GM21367 (cell line): ENCODE measurements at regions not wholly inside any gene's neighbourhood (a gene's known extent, or its start where the extent isn't known, plus 50 kb on each side); places are given as distances from the start of the nearest gene placed in this dataset.
A peak's percentile ranks its signal among the peaks of the same experiment; 100 is the strongest.
"Not testable (repeated sequence)": the region's sequence is repeated elsewhere in the genome, so short reads cannot be mapped to it uniquely, and the experiment has no call there.

Source experiments
- ATAC-seq: cut with Tn5 transposase; IDR thresholded peaks from one replicate; pipeline ENCODE4 v1.9.1; 2021; ENCODE audit not compliant: unreplicated experiment

DNA sequence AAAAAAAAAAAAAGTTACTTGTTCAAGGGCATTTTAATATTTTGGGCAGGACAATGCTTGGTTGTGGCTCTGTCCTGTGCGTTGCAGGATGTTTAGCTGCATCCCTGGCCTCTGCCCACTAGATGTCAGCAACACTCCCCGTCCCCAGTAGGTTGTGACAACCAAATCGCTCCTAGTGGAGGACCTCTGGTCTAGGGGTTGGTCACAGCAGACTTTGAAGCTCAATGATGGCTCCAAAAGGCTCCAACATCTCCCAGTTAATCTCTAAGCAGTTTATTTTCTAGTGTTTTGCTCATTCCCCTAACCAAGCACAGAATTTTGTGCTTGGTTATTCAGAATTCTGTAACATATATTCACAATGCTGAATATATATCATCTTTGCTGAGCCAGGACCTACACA, 67.0 kb downstream of the CHRNA1 start:
- ATAC-seq = peak; percentile 93

DNA sequence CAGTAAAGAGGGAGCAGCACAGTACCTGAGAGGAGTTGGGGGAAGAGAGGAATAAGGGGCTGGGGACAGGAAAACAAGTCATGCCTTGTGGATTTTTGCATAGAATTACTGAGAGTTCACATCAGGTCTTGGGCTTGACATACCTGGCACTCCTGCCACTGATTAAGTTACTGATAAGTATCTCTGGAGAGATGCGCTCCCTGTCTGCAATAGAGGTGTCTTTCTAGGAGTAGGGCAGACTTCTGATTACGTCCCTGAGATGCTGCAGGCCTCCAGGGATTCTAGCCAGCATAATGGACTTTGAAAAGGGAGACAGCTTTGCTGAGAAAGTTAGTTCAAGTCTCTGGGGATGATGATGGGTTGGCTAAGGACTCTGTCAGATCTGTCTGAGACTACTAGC, 69.4 kb downstream of the CHRNA1 start:
- ATAC-seq = no peak

GRCh38 chr2:174694196-174694878, 69.9 kb downstream of the CHRNA1 start:
- no peak for ATAC-seq

GRCh38 chr2:174693344-174693743, 70.9 kb downstream of the CHRNA1 start:
- ATAC-seq = no peak

- ATAC-seq = no peak
These were observed 71.9 kb downstream of the CHRNA1 start for GRCh38 chr2:174692256-174692919.

- no peak for ATAC-seq
These were observed 73.0 kb downstream of the CHRNA1 start for GRCh38 chr2:174691201-174691779.

DNA sequence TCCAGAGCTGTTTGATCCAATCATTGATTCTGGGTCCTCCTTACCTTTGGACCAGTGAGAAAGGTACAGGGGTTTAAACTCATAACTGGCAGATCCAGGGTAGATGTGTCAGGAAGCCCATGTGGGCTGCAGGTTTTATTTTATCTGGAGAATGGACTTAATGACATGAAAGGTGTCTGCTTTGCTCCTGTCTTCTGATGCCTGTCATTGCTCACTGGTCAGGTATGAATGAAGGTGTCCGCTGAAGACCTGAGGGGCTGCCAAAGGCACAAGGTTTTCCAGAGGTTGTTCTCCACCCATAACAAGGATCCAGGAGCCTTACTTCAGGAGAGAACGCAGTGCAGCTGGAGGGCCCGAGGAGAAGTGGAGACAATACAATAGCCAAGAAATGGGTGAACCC, 74.2 kb downstream of the CHRNA1 start:
- ATAC-seq = no peak

DNA sequence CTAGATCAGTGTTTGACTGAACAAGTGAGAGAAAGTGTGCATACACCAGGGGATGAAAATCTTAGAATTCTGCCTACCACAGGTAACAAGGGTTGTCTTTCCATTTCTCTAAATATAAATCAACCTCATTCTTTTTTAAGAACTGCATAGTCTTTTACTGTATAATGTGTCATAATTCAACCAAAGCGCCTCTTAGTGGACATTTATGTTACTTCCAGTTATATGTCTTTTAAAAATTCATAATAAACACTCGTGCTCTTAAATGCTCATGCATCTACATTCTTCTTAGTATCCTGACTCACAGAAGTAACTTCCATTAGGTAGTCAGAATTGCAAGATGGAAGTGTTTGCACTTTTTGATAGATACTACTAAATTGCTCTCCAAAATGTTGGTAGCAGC, 76.2 kb downstream of the CHRNA1 start:
- peak; percentile 49 for ATAC-seq

DNA sequence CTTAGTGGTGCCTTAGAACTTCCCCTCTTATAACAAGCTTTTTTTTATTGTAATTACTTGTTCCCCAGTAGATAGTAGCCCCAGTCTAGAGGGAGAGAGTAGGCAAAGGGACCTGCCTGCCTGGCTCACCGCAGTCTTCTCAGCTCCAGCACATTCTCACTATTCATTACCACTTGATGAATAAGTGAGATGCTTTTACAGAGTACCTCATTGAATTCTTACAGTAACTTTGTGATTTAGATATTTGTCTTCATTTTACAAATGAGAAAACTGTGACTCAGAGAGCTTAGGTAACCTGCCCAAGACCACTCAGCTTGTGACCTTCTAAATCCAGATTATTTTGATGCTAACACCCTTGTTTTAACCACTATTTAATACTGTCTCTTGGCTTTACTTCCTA, 77.8 kb downstream of the CHRNA1 start:
- no peak for ATAC-seq

DNA sequence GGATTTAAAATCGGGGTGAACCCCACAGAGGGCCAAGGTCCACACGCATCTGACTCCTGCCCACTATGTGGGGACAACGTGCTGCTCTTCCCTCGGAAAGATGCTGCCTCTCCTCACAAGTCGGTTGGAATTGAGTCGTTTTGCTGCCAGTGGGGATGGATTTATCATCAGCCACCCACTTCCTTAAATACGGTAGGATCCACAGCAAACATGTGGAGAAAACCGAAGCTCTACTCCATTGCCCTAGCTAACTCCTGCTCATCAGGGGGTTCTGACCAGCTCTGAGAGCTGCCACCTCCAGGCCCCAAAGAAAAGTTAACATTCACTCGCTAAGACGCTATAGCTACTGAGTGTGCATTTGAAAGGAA, 80.9 kb downstream of the CHRNA1 start:
- ATAC-seq = peak; percentile 35

DNA sequence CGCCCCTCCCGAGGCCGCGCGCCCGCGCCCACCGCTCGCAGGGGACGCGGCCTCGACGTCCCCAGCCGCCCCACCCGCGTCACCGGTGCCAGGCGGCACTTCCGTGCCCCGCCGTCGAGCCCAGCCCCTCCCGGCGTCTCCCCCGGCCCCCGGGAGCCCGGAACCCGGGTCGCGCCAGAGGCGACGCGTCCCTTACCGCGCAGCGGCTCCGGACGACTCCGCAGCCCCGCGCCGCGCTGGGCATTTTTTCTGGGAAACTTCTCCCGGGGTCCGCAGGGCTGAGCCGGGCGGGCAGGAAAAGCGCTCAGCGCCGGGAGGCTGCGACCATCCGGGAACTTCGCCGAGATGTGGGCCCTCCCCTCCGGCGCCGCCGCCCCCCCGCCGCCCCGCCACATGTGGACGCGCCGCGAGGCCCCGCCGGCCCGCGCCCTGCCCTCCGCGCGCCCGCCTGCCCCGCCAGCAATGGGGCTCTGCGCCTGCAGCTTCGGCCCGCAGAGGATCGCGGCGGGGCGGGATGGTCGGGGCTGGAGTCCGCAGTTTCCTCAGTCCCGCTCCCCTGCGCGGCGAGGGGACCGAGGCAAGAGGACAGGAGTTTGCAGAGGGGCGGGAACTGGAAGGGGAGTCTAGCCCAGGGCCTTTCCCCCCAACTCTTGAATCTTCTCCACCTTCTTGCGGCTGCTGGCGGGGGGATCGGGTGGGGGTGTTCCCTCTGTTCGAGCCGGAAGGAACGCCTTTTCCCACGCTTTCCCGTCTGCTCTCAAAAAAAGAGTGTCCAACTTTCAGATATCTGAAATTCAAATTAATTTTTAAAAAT, 81.5 kb downstream of the CHRNA1 start:
- peak; percentile 38 for ATAC-seq

GRCh38 chr2:174682007-174682577, 82.2 kb downstream of the CHRNA1 start:
- peak; percentile 46 for ATAC-seq

- no peak for ATAC-seq
These were observed 82.9 kb downstream of the CHRNA1 start for GRCh38 chr2:174681099-174682006.

GRCh38 chr2:174680221-174680620, 82.6 kb upstream of the WIPF1 start:
- ATAC-seq = no peak

DNA sequence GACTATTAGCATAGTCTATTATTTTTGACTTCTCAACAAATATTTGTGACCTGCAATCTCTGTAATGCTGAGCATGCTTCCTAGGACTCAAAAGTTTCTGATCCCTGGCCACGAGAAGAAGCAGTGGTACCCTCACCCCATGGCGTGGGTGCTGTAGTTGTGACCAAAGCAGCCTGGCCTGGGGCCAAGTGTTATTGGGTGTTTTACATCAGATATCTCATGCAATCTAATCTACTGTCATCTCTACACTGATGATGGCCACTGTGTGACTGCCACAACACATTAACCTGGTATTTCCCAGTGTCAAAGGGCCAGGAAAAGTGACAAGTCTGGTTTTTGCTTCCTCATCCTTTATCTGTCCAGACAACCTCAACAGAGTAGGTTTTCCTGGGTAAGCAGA, 80.8 kb upstream of the WIPF1 start:
- no peak for ATAC-seq

DNA sequence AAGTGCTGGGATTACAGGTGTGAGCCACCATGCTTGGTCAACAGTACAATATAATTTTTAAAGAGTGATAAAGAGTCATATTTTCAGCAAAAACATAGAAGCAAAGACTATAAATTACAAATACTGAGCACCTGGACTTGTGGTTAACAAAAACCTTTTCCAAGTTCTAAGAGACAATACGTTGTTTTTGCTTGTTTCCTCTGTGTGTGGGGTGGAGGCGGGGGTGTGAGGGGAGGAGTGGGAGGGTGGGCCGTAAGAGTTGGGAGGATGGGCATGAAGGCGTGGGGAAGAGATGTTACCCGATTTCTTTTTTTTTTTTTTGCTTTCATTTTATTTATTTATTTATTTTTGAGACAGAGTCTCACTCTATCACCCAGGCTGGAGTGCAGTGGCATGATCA, 78.0 kb upstream of the WIPF1 start:
- ATAC-seq = no peak

- no peak for ATAC-seq
These were observed 76.3 kb upstream of the WIPF1 start for GRCh38 chr2:174673876-174674275.

DNA sequence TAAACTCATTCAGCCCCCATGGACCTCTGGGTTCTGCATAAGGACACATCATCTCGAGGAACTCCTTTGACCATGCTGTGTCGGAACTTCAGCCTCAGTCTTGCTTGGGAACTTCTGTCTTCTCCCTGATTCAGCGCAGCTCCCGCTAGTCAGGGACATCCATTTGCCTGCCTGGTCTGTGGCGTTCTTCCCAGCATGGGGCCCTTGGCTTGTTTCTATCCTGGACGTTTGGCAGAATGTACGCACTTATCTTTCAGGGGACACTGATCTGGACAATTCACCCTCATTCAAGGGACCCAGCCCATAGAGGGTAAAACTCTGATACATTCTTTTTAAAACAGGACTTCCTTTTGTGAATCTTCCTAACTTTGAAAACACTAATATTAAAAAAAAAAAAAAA, 75.8 kb upstream of the WIPF1 start:
- ATAC-seq = no peak

DNA sequence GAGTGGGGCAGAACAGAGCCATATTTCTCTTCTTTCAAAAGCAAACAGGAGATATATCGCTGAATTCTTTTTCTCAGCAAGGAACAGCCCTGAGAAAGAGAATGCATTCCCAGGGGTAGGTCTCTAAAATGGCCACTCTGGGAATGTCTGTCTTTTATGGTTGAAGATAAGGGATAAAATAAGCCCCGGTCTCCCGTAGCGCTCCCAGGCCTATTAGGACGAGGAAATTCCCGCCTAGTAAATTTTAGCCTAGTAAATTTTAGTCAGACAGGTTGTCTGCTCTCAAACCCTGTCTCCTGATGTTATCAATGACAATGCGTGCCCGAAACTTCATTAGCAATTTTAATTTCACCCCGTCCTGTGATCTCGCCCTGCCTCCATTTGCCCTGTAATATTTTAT, 73.9 kb upstream of the WIPF1 start:
- ATAC-seq = not testable (repeated sequence)

GRCh38 chr2:174670446-174670845, 72.8 kb upstream of the WIPF1 start:
- no peak for ATAC-seq
